SU-DHL-6 (cell line): ENCODE measurements at regions not wholly inside any gene's neighbourhood (a gene's known extent, or its start where the extent isn't known, plus 50 kb on each side); places are given as distances from the start of the nearest gene placed in this dataset.

ENCODE experiments used
- H2AFZ ChIP-seq: fragments of 200-600 bp; sonication (generic); 2 replicates; pipeline ENCODE4 v1.6.1; 2014; ENCODE audit warnings: low read depth, mild to moderate bottlenecking, moderate library complexity, mixed read lengths, antibody characterized with exemption, low read length; ENCODE audit not compliant: severe bottlenecking
- H3F3A ChIP-seq: fragments of 200-600 bp; shearing (Covaris generic); 2 replicates; pipeline ENCODE4 v1.6.0; 2016; ENCODE audit warnings: antibody characterized with exemption, mild to moderate bottlenecking; ENCODE audit not compliant: insufficient read depth
- H3K27ac ChIP-seq: fragments of 200-600 bp; sonication (generic); 2 replicates; pipeline ENCODE4 v1.5.1; 2016; ENCODE audit warnings: low read depth, mild to moderate bottlenecking, low read length, moderate library complexity, mixed read lengths
- H3K27me3 ChIP-seq: fragments of 200-600 bp; sonication (generic), shearing (Covaris generic); 2 replicates; pipeline ENCODE4 v1.6.0; 2014; ENCODE audit warnings: mild to moderate bottlenecking, low read length
- H3K36me3 ChIP-seq: fragments of 200-600 bp; sonication (generic); 2 replicates; pipeline ENCODE4 v1.6.1; 2014; ENCODE audit warnings: mild to moderate bottlenecking, low read length, mixed read lengths
- H3K4me2 ChIP-seq: fragments of 300-600, 200-600 bp; shearing (Covaris generic), sonication (generic); 2 replicates; pipeline ENCODE4 v1.6.0; 2014; ENCODE audit warnings: low read length, low read depth, mild to moderate bottlenecking; ENCODE audit not compliant: poor library complexity, severe bottlenecking
- H3K4me3 ChIP-seq: fragments of 200-600 bp; sonication (generic); 2 replicates; pipeline ENCODE4 v1.5.1; 2014; ENCODE audit warnings: antibody characterized with exemption, low read length, mild to moderate bottlenecking, mixed read lengths; ENCODE audit not compliant: insufficient read depth, poor library complexity, severe bottlenecking
- H3K79me2 ChIP-seq: fragments of 200-600 bp; sonication (generic); 2 replicates; pipeline ENCODE4 v1.6.1; 2014; ENCODE audit warnings: mild to moderate bottlenecking, low read length, moderate library complexity; ENCODE audit not compliant: insufficient read depth
- H3K9ac ChIP-seq: fragments of 200-600 bp; sonication (generic); 2 replicates; pipeline ENCODE4 v1.7.0; 2014; ENCODE audit warnings: mild to moderate bottlenecking, low read length
- H3K9me2 ChIP-seq: fragments of 200-600 bp; sonication (generic); replicated peaks from 2 replicates; pipeline ENCODE4 v1.6.1; 2014; ENCODE audit warnings: low read length; ENCODE audit not compliant: insufficient read depth
- H3K9me3 ChIP-seq: fragments of 200-600 bp; sonication (generic); 2 replicates; pipeline ENCODE4 v1.6.1; 2014; ENCODE audit warnings: low read length, mixed read lengths; ENCODE audit not compliant: insufficient read depth
- H4K20me1 ChIP-seq: fragments of 200-600 bp; sonication (generic); 2 replicates; pipeline ENCODE4 v1.6.1; 2014; ENCODE audit warnings: low read depth, mild to moderate bottlenecking, antibody characterized with exemption, low read length, moderate library complexity, mixed read lengths
- CTCF ChIP-seq: fragments of 200-600 bp; sonication (generic); IDR thresholded peaks from one replicate; pipeline ENCODE4 v1.5.1; 2017; ENCODE audit warnings: antibody characterized with exemption, mild to moderate bottlenecking, low read length, moderate library complexity; ENCODE audit not compliant: insufficient read depth, poor library complexity, severe bottlenecking
- EZH2phosphoT487 ChIP-seq: fragments of 200-600 bp; sonication (generic), shearing (Covaris generic); conservative IDR thresholded peaks from 2 replicates; pipeline ENCODE4 v1.6.1; 2018; ENCODE audit warnings: mild to moderate bottlenecking, antibody characterized with exemption, low read length, moderate library complexity, mixed read lengths

- Histone ChIP-seq H3K36me3 (no peaks in the 10 kb centered on the region), H3K27me3 (no peaks in the 10 kb centered on the region), H3K4me3 (no peak overlapping the region), H4K20me1 (no peaks in the 10 kb centered on the region), H3K9ac (no peak overlapping the region), H3K79me2 (no peaks in the 10 kb centered on the region), H3K9me3 (no peaks in the 10 kb centered on the region), H2AFZ (peak overlapping the region; percentile 49), H3K4me2 (peak overlapping the region; percentile 9), H3K9me2 (no peaks in the 10 kb centered on the region), H3K27ac (no peak overlapping the region), H3F3A (no peaks in the 10 kb centered on the region)
- TF ChIP-seq EZH2phosphoT487, result no peak
- TF ChIP-seq CTCF, result no peak
Observed at GRCh38 chr12:75641031-75641780, 129.8 kb upstream of the KRR1 start.

DNA sequence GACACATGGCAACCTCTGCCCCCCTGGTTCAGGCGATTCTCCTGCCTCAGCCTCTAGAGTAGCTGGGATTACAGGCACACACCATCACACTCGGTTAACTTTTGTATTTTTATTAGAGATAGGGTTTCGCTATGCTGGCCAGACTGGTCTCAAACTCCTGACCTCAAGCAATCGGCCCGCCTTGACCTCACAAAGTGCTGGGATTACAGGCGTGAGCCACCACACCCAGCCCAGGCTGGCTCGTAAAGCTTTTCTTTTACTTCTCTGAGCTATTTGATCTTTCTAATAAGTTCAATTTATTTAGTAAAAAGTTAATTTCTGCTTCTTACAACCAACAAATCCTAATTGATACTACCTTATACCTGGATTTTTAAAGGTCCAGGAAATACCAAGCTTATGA is 127.4 kb upstream of the KRR1 start:
- no peaks in the 10 kb centered on the region for H3K27me3 ChIP-seq
- no peaks in the 10 kb centered on the region for H3K9me3 ChIP-seq
- H4K20me1 ChIP-seq, result no peaks in the 10 kb centered on the region
- no peaks in the 10 kb centered on the region for H3F3A ChIP-seq
- H3K79me2 ChIP-seq, result no peaks in the 10 kb centered on the region
- no peaks in the 10 kb centered on the region for H3K36me3 ChIP-seq
- no peak overlapping the region for H3K27ac ChIP-seq
- no peaks in the 10 kb centered on the region for H3K9me2 ChIP-seq
- no peak overlapping the region for H3K4me2 ChIP-seq
- no peak overlapping the region for H2AFZ ChIP-seq
- no peak for TF ChIP-seq CTCF
- TF ChIP-seq EZH2phosphoT487, result no peak
- no peak overlapping the region for H3K4me3 ChIP-seq
- H3K9ac ChIP-seq, result no peak overlapping the region

DNA sequence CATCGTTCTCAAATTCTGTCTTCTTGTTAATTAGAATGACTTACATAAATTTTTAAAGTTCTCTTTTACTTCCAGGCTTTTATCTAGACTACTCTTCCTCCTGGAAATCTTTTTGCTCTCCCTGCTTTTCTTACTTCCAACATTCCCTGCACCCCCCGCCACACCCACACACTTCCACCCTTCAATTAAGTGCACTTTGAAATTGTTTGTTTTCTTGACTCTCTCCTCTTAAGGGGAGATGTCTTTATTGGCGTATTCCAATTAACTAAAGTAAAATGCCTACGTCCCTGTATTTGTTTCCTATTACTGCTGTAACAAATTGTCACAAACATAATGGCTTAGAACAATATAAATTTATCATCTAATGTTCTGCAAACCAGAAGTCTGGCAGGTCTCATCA is 125.2 kb upstream of the KRR1 start:
- H3K9ac ChIP-seq, result no peak overlapping the region
- H3K27ac ChIP-seq, result no peak overlapping the region
- no peak overlapping the region for H3K4me3 ChIP-seq

More for the DNA sequence above, 125.2 kb upstream of the KRR1 start:
- TF ChIP-seq CTCF (no peak), EZH2phosphoT487 (no peak)
- H4K20me1 ChIP-seq, result no peaks in the 10 kb centered on the region
- no peak overlapping the region for H2AFZ ChIP-seq
- no peaks in the 10 kb centered on the region for H3F3A ChIP-seq
- H3K36me3 ChIP-seq, result no peaks in the 10 kb centered on the region
- no peaks in the 10 kb centered on the region for H3K79me2 ChIP-seq
- no peaks in the 10 kb centered on the region for H3K9me3 ChIP-seq
- H3K27me3 ChIP-seq, result no peaks in the 10 kb centered on the region
- no peaks in the 10 kb centered on the region for H3K9me2 ChIP-seq
- H3K4me2 ChIP-seq, result no peak overlapping the region
